Activated B cell treated with CpG ODN at 0.5 μM for 24 hours (primary cell): ENCODE measurements at regions not wholly inside any gene's neighbourhood (a gene's known extent, or its start where the extent isn't known, plus 50 kb on each side); places are given as distances from the start of the nearest gene placed in this dataset.

Experiments
- ATAC-seq: fragments of 200-7000 bp; cut with Tn5 transposase; one replicate; pipeline ENCODE4 v1.10.0; 2021; ENCODE audit warnings: low read depth, mild to moderate bottlenecking, moderate library complexity
- CTCF ChIA-PET: fragments of 350-600 bp; sonication (Branson Sonifier 250); formaldehyde crosslinking; loops from one replicate; lab custom pipeline; 2021; ENCODE audit warnings: antibody characterized with exemption; lab: Charles Lee
- POLR2A ChIA-PET: fragments of 350-600 bp; sonication (Branson Sonifier 250); formaldehyde crosslinking; loops from one replicate; lab custom pipeline; 2021; ENCODE audit warnings: antibody characterized with exemption; lab: Charles Lee
- DNase-seq: peaks from one replicate; pipeline ENCODE4 v3.0.0; 2022
- H3K27ac Mint-ChIP-seq: one replicate; pipeline ENCODE4 v1.8.0; 2020; ENCODE audit warnings: mixed read lengths
- H3K27me3 Mint-ChIP-seq: one replicate; pipeline ENCODE4 v1.8.0; 2021; ENCODE audit warnings: mixed read lengths
- H3K36me3 Mint-ChIP-seq: one replicate; pipeline ENCODE4 v1.8.0; 2021; ENCODE audit warnings: low read depth, mixed read lengths
- H3K4me1 Mint-ChIP-seq: one replicate; pipeline ENCODE4 v1.8.0; 2021; ENCODE audit warnings: mixed read lengths
- H3K4me3 Mint-ChIP-seq: one replicate; pipeline ENCODE4 v1.8.0; 2020; ENCODE audit warnings: mild to moderate bottlenecking, mixed read lengths
- H3K9me3 Mint-ChIP-seq: one replicate; pipeline ENCODE4 v1.8.0; 2020; ENCODE audit warnings: mixed read lengths
- intact Hi-C: fragments of 100-400 bp; cut with micrococcal nuclease; formaldehyde crosslinking; loops from one replicate; pipeline ENCODE4 v1.15.1; 2024
- TF ChIP-seq, protein P1 (sequence below): fragments of 200-600 bp; IDR thresholded peaks from one replicate; pipeline ENCODE4 v1.8.0; 2022; ENCODE audit warnings: antibody characterized with exemption, mild to moderate bottlenecking

DNA sequence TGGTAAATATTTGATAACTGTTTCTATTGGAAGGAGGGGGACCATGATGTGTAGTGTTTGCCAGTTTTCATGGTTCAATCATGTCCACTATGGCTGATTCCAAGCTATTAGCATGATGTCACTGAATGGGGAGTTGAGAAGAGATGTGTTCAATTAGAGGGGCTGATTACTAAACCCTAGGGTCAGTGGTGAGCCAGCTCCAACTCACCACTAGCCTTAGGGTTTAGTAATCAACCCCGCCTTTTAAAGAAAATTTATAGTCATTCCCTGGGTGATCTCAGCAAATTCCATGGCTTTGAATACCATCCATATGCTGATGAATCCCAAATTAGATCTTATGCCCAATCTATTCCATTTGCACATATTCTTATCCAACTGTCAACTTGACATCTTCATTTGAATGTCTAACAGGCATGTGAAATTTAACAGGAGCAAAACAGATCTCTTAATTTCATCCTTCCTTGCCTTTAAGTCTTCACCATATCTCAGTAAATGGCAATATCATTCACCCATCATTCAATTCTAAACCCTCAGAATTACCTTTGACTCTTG is 98.8 kb downstream of the GCNT1 start:
- H3K36me3 Mint-ChIP-seq: no peaks in the 10 kb centered on the region
- TF ChIP-seq, protein P1, sequence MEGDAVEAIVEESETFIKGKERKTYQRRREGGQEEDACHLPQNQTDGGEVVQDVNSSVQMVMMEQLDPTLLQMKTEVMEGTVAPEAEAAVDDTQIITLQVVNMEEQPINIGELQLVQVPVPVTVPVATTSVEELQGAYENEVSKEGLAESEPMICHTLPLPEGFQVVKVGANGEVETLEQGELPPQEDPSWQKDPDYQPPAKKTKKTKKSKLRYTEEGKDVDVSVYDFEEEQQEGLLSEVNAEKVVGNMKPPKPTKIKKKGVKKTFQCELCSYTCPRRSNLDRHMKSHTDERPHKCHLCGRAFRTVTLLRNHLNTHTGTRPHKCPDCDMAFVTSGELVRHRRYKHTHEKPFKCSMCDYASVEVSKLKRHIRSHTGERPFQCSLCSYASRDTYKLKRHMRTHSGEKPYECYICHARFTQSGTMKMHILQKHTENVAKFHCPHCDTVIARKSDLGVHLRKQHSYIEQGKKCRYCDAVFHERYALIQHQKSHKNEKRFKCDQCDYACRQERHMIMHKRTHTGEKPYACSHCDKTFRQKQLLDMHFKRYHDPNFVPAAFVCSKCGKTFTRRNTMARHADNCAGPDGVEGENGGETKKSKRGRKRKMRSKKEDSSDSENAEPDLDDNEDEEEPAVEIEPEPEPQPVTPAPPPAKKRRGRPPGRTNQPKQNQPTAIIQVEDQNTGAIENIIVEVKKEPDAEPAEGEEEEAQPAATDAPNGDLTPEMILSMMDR: no peak
- ATAC-seq (no peak), DNase-seq (no peak)
- H3K4me3 Mint-ChIP-seq: no peak overlapping the region
- peaks cover 47% of the 10 kb centered on the region for H3K4me1 Mint-ChIP-seq
- CTCF ChIA-PET: no interaction called here
- intact Hi-C loops: no loop called here
- POLR2A ChIA-PET: no interaction called here
- no peaks in the 10 kb centered on the region for H3K9me3 Mint-ChIP-seq
- H3K27ac Mint-ChIP-seq: no peak overlapping the region
- no peaks in the 10 kb centered on the region for H3K27me3 Mint-ChIP-seq

DNA sequence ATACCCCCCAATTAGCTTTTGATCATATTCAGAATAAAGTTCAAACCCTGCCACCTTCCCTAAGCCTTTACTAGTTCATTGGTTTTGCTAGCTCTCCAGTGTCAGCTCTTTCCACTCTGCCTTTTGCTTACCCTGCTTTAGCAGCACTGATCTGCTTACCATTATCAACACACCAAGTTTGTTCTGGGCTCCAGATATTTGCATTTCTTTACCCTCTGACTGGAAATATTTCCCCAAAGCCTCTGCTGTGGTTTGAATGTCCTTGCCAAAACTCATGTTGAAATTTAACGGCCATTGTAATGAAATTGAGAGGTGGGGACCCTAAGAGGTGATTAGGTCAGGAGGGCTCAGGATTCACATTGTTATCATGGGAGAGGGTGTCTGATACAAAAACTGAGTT is 99.5 kb downstream of the GCNT1 start:
- ChIA-PET CTCF (no interaction called here), POLR2A (no interaction called here)
- intact Hi-C loops: no loop called here
- H3K27me3 Mint-ChIP-seq: no peaks in the 10 kb centered on the region
- H3K27ac Mint-ChIP-seq: peak overlapping the region; percentile 32
- TF ChIP-seq, protein P1: no peak
- H3K9me3 Mint-ChIP-seq: no peaks in the 10 kb centered on the region
- H3K4me1 Mint-ChIP-seq: peaks cover 54% of the 10 kb centered on the region
- no peaks in the 10 kb centered on the region for H3K36me3 Mint-ChIP-seq
- no peak overlapping the region for H3K4me3 Mint-ChIP-seq
- no peak for DNase-seq
- no peak for ATAC-seq

DNA sequence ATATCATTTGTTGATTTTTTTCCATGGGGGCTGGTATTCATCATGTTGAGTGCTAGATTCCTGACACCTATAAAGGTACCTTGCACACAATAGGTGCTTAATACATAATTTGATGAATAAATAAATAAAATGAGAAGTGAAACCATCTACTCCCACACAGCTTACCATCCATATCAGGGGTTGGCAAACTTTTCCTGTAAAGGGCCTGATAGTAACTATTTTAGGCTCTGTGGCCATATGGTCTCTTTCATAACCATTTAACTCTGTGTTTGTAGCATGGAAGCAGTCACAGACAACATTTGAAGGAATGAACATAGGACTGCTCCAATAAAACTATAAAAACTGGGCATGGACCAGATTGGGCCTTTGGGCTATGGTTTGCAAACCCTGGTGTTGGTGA is 100.3 kb downstream of the GCNT1 start:
- ChIA-PET CTCF (no interaction called here), POLR2A (no interaction called here)
- Mint-ChIP-seq H3K4me1 (peaks cover 61% of the 10 kb centered on the region), H3K36me3 (no peaks in the 10 kb centered on the region), H3K27ac (no peak overlapping the region), H3K4me3 (no peak overlapping the region), H3K9me3 (no peaks in the 10 kb centered on the region), H3K27me3 (no peaks in the 10 kb centered on the region)
- TF ChIP-seq, protein P1: no peak
- intact Hi-C loops: no loop called here
- ATAC-seq (no peak), DNase-seq (no peak)

DNA sequence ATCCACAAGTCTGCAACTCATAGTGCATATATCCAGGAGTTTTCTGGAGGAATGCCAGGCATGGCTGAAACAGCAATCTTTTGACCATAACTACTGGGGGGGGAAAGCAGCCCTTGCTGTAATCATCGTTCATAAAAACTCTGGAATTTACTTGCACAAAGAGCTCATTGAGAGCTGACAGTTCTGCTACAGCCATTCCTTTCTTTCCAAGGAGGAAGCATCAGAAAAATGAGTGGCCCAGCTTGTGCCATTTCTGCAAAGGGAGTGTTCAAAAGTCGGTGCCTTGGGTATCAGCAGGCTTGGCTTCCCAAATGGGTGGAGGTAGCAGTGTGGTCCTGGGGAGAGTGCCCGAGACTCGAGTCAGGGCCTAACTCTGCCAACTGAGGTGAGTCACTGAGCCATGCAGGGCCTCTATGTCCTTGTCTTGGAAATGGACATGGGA is 101.5 kb downstream of the GCNT1 start:
- no peak for DNase-seq
- ChIA-PET CTCF (no interaction called here), POLR2A (no interaction called here)
- Mint-ChIP-seq H3K36me3 (no peaks in the 10 kb centered on the region), H3K27me3 (no peaks in the 10 kb centered on the region), H3K4me1 (peaks cover 63% of the 10 kb centered on the region), H3K9me3 (no peaks in the 10 kb centered on the region), H3K27ac (no peak overlapping the region), H3K4me3 (no peak overlapping the region)
- intact Hi-C loops: loop anchor here (5.0 kb wide), 3 partner anchors 82 to 97 kb away; no protein-coding TSS in a partner anchor
- TF ChIP-seq, protein P1: no peak
- no peak for ATAC-seq

DNA sequence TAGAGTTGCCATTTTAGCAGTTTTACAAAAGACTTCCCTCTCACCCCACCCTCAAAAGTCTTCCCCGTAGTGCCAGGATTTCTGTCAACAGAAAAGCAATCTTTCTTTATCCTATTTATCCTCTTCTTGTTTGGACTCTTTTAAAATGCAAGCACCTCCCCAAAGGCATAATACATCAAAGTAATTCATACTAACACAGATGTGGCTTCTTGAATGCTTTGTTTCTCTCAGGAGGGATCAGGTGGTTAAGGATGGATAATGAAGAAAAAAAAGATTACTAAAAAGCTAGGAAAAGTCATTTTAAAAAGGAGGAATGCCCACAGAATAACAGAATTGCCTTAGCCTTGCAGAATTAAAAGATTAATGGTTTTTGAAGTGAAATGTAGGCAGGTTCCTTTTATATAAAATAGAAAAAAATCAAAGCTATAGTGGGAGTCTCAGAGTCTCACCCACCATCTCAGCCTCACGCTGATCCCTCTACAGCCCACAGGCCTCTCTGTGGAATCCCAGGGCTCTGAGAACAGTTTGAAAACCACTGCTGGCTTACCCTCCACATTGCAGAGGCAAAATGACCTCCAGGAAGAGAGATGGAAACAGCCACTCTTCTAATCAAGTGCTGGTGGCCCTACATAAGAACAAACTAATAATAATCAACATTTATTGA is 102.2 kb downstream of the GCNT1 start:
- Mint-ChIP-seq H3K9me3 (no peaks in the 10 kb centered on the region), H3K4me1 (peaks cover 63% of the 10 kb centered on the region), H3K27ac (peak overlapping the region; percentile 65), H3K36me3 (no peaks in the 10 kb centered on the region), H3K27me3 (no peaks in the 10 kb centered on the region), H3K4me3 (peak overlapping the region; percentile 45)
- TF ChIP-seq, protein P1: no peak
- CTCF ChIA-PET: no interaction called here
- intact Hi-C loops: loop anchor here (5.0 kb wide), 3 partner anchors 81 to 96 kb away; no protein-coding TSS in a partner anchor
- ATAC-seq: no peak
- DNase-seq: no peak
- POLR2A ChIA-PET: interaction anchor here (1.7 kb wide), 1 partner anchor 167 kb away, joined by 3 read pairs; the partner anchor contains the start of gene RFK
